GM18951 (cell line): ENCODE measurements at regions not wholly inside any gene's neighbourhood (a gene's known extent, or its start where the extent isn't known, plus 50 kb on each side); places are given as distances from the start of the nearest gene placed in this dataset.

Experiments used
- POLR2A ChIP-seq: IDR thresholded peaks from 4 replicates; pipeline ENCODE4 v1.6.1; 2011; ENCODE audit warnings: mild to moderate bottlenecking; ENCODE audit not compliant: insufficient read length, insufficient read depth; ENCODE audit errors: extremely low read depth
- in situ Hi-C: fragments of 300-500 bp; cut with MboI; formaldehyde crosslinking; loops from one replicate; pipeline ENCODE4 v1.12.0; 2022; ENCODE audit warnings: low sequenced_read_pairs, mixed read lengths, inconsistent platforms; ENCODE audit not compliant: unreplicated experiment

- TF ChIP-seq POLR2A, result no peak
- in situ Hi-C loops, result no loop called here
These were observed 205.0 kb downstream of the BUD13 start for GRCh38 chr11:116567721-116568242.

GRCh38 chr11:116563712-116564047 lies 209.1 kb downstream of the BUD13 start:
- TF ChIP-seq POLR2A, result no peak
- in situ Hi-C loops, result no loop called here

GRCh38 chr11:116563028-116563711 lies 209.6 kb downstream of the BUD13 start:
- no peak for TF ChIP-seq POLR2A
- in situ Hi-C loops, result no loop called here

- TF ChIP-seq POLR2A, result no peak
- in situ Hi-C loops, result no loop called here
These were observed 212.2 kb downstream of the BUD13 start for GRCh38 chr11:116560589-116560988.

GRCh38 chr11:116558504-116559211 lies 214.1 kb downstream of the BUD13 start:
- no peak for TF ChIP-seq POLR2A
- in situ Hi-C loops, result no loop called here

DNA sequence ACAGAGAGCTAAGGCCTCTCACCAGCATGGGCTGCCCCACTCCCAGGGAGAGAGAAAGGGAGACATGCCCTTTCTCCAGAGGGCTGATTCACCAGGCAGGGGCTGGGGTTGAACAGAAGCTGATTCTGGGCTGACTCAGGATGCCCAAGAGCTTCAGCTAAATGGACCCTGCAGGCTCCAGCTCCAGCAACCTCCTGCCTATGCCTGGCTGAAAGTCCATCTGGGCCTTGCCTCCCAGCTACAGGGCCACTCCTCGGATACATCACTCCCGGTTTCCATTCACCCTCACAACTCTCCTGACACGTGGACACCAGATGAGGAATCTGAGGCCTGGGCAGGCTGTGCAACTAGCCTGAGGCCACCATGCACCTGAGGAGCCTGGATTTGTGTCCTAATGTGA lies 215.5 kb downstream of the BUD13 start:
- no peak for TF ChIP-seq POLR2A

GRCh38 chr11:116556483-116556882 lies 216.3 kb downstream of the BUD13 start:
- in situ Hi-C loops, result no loop called here
- TF ChIP-seq POLR2A, result no peak

More for the DNA sequence above, 215.5 kb downstream of the BUD13 start:
- in situ Hi-C loops, result no loop called here

- no peak for TF ChIP-seq POLR2A
- in situ Hi-C loops, result no loop called here
These were observed 219.3 kb downstream of the BUD13 start for GRCh38 chr11:116553482-116553881.

- in situ Hi-C loops, result no loop called here
- TF ChIP-seq POLR2A, result no peak
These were observed 221.2 kb downstream of the BUD13 start for GRCh38 chr11:116551576-116551975.

DNA sequence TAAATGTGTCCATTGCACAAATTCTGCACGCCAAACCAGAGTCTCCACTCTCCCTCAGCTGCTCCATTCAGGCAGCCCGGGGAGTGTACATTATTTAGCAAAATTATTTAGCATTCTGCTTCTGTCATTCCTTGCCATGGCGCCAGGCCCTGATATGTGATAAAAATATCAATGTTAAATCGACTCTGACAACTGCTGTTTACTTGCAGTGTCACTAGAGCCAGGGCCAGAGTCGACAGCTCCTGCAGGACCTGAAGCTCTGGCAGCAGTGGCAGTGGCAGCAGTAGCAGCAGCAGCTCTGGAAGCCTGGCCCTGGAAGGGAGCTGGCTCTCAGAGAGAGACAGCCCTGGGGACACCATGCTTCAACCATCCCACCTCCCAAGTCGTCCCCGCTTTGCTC lies 224.5 kb downstream of the BUD13 start:
- TF ChIP-seq POLR2A, result no peak
- in situ Hi-C loops, result no loop called here

GRCh38 chr11:116547571-116547970 lies 225.2 kb downstream of the BUD13 start:
- in situ Hi-C loops, result no loop called here
- no peak for TF ChIP-seq POLR2A

DNA sequence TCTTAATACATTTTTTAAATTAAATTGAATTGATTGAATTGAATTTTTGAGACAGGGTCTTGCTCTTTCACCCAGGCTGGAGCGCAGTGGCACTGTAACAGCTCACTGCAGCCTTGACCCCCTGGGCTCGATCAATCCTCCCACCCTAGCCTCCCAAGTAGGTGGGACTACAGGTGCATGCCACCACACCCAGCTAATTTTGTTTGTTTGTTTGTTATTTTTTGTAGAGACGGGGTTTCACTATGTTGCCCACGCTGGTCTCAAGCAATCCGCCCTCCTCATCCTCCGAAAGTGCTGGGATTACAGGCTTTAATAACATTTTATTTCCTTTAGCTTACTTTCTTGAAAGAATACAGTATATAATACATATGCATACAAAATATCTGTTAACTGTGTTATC lies 226.9 kb downstream of the BUD13 start:
- TF ChIP-seq POLR2A, result no peak
- in situ Hi-C loops, result no loop called here

DNA sequence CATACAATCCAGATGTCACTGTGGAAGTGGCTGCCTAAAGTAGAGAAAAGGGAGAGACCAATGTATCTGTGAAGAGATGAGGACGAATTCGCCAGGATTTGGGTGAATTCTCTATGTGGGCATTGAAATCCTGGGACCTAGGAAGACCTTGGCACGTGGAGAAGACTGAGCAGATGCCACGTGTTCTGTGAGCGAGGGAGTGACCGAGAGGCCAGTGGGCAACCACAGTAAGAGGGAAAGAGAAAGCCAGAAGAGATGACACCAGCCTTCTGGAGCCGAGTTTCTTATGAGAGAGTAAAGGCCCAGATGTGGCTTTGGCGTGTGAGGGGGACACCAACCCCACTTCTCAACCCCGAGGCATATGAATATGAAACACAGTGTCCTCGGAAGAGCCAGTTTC lies 228.1 kb downstream of the BUD13 start:
- in situ Hi-C loops, result no loop called here
- TF ChIP-seq POLR2A, result no peak

DNA sequence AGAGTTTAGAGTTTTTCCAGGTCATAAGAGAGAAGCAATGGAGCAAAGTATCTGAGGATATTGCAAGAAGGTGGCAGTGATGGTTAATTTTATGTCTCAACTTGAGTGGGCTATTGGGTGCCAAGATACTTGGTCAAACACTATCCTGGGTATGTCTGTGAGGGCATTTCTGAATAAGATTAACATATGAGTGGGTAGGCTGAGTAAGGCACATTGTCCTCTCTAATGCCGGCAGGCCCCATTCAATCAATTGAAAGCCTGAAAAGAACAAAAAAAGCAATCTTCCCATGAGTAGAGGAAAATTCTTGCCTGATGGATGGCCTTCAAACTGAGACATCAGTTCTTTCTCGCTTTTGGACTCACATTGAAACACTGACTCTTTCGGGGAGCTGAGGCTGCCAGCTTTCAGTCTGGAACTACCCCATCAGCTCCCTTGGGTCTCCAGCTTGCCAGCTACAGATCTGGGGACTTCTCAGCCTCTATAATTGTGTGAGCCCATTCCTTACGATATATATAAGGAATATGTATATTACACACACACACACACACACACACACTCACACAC lies 228.8 kb downstream of the BUD13 start:
- in situ Hi-C loops, result no loop called here
- no peak for TF ChIP-seq POLR2A
